Fibroblast of upper back skin (primary cell): ENCODE measurements at regions not wholly inside any gene's neighbourhood (a gene's known extent, or its start where the extent isn't known, plus 50 kb on each side); places are given as distances from the start of the nearest gene placed in this dataset.

Experiments
- DNase-seq: peaks from one replicate; pipeline ENCODE4 v3.0.0-alpha.2; 2013

DNA sequence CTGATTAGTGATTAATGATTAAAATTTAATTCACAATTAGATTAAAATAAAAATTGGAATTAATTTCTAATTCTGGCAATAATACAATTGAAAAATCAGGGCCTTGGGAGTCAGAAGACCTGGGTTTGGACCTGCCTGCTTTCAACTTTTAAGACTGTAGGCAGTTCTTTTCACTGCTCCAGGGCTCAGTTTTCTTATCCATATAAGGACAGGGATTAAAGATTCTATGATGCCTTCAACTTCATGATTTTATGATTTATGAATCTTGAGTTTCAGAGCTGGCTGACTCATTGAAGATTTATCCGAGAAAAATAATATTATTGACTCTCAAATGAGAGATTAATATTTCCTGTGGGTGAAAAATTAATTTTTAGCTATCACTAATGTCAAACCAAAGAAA, 208.6 kb upstream of the ANKH start:
- DNase-seq = peak; percentile 35

DNA sequence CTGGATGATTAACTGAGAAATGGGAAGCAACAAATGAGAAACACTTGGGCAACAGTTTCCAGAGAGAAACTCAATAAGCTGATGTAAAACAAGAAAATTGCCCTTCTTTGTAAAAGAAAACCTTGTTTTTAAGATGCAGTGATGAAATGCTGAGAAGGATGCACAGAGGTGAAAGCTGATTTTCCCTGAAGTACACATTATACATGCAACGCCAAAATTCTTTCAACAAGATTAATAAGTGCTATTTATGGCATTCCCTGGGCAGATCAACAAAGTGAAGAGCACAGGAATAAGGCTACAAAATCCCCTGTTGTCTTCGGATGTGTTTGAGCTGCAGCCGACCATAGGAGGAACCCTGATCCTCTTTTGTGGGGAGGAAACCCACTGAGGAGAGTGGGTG, 208.0 kb upstream of the ANKH start:
- peak; percentile 30 for DNase-seq

DNA sequence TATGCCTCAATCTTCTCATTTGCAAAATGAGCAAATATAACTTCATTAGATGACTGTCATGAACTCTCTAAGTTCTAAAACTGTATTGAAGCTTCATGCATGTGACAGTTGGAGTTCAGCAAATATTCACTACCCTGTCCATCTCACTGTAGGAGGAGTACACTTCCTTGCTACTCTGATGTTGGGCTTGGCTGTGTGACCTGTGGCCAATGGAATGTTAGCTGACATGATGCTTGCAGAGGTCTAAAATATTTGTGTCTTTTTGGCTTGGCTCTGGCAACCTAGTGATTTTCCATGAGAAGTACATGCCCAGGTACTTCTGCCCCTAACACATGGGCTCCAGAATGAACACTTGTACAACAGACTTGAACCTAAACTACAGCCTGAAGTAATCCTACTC, 203.1 kb upstream of the ANKH start:
- peak; percentile 20 for DNase-seq

DNA sequence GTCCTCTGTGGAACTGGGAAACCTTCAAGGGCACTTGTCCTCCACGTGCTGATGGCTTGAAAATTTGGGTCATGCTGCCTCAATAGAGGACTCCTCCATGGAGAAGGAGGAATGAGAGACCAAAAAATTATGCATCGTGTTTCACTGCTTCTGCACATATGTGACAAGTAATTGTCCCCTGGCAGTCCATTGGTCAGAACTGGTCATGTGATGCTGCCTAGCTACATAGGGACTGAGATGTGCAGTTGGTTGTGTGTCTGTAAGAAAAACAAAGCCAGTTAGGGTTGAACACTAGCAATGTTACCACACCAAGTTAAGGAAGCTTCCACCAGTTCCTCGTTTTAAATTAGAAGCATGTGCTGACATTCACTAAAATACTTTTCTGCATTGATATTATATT, 201.9 kb upstream of the ANKH start:
- DNase-seq = no peak

DNA sequence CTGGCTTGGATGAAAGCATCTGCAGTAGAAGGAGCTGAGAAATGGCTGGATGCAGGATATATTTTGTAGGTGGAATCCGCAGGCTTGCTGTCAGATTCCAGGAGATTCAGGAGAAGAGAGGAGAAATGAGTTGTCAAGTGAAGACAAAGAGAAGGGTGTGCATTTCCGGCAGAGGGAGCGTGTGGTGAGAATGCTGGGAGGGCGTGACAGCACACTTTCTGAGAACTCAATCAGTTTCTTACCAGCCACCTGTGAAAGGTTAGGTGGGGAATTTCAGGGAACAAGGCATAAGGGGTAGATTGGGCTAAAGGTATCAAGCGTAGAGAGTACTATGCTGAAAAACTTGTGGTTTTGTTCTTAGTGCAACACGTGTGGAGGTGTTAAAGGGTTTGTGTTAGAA, 199.3 kb upstream of the ANKH start:
- DNase-seq = no peak

DNA sequence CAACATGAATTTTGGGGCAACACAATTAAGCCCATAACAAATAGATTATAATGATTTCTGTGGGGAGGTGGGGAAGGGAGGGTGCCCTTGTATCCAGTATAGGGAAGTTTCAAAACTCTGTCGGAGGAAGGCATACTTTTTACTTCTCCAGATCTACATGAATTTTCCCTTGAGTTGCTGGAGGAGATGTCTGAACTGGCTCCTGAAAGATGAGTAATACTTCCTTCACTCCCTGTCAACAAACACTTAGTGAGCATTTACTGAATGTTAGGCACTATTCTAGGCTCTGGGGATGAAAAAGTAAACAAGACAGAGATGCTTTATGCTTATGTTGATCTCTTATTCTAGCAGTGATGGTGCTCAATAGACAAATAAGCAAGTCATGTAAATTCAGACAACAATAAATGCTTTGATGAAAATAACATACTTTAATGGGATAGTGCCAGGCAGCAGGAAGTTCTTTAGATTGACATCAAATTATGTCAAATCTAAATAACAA, 197.9 kb upstream of the ANKH start:
- no peak for DNase-seq

DNA sequence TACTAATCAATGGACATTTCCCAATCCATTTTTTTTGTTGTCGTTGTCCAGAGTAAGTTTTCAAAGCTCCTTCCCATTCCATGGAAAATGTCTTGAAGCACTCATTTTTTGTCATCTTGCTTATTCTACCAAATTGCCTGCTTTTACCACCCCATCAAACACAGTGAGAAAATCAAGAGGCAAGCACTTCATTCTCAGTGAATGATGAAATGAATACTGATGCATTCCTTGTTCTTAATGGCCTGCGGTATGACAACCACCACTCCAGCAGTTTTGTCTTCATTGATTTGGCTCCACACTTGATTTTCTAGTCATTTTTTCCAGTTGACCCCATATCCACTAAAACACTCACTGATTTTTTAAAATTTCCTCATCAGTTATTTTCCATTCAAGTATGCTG, 193.5 kb upstream of the ANKH start:
- no peak for DNase-seq

DNA sequence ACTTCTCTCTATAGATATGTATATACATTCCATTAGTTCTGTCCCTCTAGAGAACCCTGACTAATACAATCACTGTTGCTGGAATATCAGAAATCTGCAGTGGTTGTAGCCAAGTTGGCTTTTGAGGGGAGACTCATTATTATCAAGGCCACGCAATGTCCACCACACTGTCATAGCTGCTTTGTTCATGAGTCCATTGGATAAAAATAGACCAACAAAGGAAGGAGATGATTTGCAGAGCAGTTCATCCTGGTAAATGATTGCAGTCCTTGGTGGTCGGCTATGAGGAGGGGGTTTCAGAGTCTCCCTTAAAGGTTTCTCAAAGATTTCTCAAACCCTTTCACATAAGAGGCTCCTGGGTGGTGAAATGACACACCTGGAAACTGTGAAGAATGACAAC, 192.8 kb upstream of the ANKH start:
- no peak for DNase-seq

DNA sequence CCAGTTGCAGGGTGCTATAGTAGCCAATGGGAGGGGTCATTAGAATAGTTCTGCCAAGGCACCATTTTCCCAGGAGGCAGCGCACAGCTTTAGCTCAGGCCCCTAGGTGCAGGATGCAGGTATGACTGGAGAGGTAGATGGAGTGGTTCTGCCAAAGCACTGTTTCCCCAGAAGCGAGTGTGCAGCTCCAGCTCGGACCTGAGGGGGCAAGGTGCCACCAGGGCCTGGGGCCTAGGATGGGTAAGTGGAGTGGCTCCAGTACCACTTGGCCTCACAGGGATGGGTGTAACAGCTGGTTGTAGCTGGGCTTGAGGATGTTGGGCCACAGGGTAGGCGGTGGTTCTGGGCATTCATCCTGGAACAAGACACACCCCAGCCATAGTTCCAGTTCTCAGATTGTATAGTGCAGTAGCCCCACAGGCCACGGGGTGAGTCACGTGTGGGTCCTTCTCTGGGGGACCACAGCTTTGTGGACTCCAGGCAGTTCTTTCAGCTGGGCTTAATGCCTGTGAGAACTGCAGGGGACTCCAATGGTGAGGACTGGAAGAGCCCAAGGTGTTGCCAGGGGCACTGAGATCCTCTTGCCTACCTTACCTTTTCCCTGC, 185.5 kb upstream of the ANKH start:
- no peak for DNase-seq

DNA sequence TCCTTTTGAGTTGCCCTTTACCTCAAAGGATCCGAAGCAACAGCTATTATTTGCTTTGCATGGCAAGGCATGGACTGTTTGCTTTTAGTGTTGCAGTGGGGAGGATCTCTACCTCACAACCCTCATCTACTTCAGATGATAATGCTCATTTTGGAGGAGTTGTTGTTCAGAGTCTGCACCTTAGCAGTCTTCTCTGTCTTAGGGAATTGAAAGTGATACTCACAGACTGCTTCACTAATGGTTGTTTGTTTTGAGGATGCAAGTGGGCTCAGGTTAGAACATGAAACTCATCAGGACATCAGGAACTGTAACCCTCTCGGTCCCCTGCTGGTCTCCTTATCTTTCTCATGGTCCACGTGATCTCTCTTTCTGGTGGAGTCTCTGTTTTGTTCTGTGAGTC, 172.9 kb upstream of the ANKH start:
- no peak for DNase-seq

DNA sequence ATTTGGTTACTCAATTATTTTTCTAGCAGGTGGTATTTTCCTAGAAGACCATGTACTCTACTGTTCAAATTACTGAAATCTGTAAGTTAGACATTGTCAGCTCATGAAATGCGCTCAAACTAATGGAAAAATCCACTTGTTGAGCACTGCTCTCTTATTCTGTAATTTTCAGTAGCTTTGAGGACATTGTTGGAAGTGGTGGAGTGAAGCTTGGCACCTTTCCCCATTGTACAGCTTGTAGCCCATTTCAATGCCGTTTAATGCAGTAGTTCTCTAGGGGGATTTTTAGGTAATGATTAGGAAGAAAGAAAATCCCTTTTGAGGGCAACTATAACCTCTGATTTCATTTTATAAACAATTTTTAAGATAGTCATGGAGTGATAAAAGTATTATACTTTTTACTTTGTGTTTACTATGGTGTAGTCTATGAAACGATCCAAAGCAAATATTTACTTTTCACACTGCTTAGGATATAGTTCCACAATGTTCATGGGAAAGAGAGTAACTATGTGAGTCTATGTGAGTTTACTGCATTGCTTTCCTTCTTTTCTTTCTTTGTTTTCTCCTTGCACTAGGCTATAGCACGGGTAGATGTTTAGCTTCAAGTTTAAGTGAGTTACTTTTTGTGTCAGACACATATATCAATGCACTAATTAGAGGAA, 165.8 kb upstream of the ANKH start:
- DNase-seq = no peak

DNA sequence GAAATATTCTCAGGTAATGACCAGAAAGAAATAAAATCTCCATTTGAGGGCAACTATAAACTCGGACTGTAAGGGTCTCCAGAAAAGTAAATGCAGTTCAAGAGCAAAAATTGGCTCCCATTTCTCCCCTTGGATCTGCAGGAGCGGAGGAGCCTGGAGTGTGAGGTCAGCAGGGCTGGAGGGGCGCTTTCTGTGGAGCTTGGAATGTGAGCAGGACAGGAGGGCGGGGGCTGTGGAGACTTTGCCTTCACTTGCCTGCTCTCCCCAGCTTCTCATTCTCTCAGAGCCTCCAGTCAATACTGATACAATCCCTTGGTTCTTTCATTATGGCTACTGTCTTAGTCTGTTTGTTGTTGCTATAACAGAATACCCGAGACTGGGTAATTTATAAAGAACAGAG, 162.8 kb upstream of the ANKH start:
- no peak for DNase-seq

DNA sequence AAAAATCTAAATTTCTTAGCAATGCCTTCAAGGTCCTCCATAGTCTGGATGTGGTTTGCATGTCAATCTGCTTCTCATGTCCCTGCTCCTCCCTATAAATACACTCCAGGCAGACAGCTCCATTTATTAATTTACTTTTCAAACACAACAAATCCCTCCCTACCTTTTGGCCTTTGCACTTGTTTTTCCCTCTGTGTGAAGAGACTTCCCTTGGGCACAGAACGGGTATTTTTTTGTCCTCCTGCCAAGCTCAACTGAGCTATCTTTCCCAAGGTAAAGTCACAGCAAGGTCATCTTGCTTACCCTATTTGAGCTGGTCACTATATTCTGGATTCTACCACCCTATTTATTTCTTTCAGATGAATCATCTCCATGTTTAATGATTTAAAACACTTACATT, 159.6 kb upstream of the ANKH start:
- no peak for DNase-seq

DNA sequence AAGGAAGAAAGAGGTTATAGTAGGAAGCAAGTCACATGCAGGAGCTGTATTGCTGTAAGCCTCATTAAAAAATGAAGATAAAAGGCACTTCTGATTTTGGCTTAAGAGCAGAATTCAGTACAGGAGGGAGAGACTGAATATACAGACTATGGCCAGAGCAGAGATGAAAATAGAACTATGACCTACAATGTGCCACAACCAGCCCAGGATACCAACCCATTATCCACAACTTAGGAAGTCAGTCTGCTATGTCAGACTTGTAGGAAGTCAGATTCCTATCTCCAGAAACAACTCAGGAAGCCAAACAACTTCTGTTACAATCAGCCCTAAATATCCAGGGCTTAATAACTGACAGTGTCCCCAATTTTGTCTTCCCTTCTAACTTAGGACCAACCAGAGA, 156.2 kb upstream of the ANKH start:
- no peak for DNase-seq

DNA sequence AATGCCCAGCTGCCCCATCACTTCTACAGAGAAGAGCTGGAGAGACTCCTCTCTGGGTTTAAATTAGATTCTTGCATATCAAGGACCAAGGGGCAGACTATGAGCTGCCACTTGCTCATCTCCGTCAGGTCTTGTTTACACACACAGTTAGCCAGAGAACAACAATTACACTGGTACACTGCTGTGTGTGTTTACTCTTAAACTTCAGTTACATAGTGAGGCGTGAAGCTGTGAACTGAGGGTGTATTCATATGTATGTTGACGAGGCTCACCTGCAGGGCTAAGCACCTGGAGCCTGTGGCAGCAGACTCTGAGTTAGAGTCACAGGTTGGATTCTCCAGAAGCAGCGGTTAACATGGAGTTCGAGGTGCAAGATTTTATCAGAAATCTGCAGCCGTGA, 155.4 kb upstream of the ANKH start:
- no peak for DNase-seq

DNA sequence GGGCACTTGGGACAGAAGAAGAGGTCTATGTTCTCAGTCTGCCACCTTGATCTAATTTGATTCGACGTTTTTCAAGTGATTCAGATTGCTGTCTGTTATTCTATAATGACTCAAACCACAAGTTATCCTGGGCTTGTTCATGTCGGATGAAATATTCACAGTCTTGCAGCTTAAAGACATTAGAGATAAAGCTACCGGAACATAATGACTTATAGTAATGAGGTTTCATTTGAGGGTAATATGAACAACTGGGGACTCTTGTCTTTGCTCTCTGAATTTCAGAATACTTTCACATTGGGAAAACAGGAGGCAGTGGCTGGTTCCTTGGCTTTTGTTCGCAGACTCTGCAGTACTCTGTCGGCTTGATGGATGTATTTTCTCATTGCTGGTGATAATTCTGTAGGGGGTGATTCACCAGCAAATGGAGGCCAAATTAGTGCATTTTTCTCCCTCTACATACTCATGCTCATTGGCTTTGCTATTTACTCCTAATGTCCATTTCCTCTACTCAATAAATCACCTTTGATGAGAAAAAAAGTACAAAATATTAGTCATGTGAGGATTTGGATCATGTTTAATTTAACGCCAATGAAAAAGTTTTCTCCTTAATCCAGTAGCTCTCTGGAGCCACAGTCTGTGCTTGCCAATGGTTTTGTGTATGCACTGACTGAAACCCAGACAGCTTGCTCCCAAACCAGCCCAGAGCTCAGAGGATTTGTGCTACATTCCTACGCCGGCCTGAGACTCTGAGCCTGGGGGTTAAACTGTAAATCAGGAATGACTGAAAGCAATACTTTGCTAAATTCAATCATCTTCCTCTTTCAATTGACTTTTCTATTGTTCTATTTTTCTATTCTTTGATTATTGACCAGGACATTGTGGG, 154.7 kb upstream of the ANKH start:
- peak; percentile 91 for DNase-seq

DNA sequence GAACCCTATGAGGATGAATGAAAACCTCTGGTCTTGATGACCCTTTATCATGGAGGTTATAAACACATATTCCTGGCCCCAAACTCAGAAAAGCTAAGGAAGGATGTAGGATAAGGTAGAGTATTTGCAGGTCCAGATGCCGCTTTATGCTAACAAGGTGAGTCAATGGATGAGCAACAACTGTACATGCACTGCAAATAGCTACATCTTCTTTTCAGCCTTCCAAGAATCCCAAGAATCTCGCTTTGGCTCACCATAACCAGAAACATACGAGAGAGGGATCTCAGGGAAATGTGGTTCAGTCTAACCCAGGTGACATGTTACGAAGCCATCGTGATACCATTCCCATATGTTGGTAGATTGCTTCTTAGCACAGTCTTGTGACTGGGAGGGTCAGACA, 152.3 kb upstream of the ANKH start:
- peak; percentile 63 for DNase-seq

DNA sequence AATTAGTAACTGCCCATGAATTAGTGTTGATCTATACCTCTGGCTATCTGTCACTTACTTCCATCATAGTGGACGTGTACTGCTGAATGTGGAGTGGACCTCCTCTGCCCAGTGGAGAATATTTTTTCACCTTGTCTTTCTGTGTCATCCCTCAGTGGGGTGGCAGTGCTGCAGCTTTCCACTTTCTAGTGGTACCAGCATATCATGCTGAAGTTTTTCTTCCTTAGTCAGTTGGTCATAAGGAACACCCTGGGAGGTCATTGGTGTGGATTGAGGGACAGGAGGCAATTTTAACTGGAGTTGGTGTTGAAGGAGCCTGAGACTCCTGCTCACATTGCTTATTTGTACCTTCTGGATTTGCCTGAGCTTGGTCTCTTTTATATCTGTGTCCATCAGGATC, 151.7 kb upstream of the ANKH start:
- DNase-seq = no peak

DNA sequence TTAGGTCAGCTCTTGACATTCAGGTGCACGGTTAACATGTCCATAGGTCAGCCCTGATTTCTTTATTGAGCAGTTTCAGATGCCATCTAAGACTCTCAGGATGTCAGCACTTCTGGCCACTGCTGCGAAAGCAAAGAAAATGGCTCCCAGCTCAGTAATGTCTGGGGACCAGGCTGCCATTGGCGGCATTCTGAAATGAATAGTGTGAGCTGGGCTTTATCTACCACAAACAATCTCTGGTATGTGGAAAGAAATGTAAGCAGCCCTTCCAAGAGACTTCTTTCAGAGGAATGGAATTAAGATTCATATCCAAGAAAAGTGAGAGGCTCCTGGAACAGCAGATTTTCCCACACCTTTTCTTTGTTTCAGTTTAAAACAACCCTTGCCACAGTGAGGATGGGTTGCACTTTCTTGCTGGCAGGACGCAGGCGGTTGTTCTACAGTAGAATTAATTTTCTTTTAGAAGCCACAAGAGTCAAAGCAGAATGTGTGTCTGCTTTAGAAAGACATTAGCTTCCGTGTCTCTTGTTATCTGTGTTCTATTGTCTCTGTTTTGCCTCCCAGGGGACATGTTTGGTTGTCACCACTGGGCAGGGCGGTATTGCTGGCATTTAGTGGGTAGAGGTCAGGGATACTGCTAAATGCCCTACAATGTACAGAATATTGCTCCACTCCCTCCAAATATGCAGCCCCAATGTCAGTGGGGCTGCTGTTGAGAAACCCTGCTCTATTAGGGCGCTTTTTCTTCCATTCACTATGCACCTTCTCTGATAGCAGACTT, 149.9 kb upstream of the ANKH start:
- DNase-seq = peak; percentile 92

DNA sequence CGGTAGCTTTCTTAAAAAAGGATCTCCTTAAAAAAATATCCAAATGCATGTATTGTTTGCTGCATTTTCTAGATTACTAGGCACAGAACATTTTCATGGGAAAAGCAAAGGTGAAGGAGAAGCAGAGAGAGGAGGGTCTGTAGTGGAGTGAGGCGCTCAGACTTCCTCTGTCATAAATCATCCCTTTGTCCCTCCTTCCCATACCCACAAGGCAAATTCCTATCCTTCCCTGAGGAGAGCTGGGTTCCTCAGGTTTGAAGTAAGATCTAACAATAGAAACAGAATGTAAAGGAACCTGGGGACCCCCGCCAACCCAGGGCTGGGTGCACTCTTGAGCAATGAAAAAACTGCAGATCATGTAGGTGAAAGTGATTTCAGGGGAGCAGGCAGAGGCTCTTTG, 149.2 kb upstream of the ANKH start:
- DNase-seq = peak; percentile 76

DNA sequence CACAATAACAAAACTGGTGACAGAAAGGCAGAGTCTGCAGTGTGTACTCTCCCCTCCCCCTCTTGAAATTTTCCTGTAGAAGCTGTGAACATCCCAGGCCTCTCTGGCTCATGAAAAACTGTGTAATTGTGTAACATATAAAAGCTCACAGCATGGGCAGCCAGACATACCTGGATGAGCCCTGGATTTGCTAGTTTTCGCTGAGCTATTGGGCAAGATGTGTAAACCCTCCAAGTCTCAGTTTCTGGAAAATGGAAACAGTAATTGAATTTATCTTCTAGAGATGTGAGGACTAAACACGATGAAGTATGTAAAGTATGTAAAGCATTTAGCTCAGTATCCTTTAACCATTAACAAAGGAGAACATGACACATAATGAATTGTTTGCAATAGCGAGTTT, 143.2 kb upstream of the ANKH start:
- DNase-seq = peak; percentile 76

DNA sequence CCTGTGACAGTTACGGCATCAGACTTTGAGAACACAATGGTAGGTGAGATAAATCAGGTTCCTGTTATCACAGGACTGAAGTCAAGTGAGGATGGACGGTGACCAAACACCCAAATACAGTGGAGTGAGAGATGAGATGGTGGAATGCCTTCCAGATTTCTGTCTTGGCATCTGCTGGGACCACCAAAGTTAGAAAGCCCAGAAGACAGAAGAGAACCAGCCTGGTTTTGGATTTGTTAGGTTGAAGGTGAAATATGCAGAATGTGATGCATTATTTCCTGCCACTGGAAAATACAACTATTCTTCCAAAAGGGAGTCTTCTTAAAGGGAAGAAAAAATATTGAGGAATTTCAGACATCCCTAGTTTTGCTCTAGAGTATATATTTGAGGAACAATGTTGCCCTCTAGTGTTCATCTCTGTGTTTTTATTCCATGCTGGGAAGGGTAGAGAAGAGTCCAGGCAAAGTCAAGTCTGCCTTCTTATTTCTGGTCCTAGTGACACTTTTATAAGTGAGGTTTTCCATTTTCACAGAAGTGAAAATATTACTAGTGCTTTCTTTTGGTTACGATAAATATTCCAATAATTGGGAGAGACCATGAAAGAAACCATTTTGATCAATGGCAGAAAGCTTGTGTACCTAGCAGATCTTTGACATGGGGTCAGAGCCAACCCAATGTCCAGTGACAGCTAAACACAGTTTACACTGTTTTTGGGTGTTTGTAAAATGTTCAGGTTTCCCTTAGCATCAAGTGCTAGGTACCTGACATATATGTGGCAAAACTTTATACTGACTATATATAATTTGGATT, 142.3 kb upstream of the ANKH start:
- peak; percentile 83 for DNase-seq
